ENCODE measurements at regions not wholly inside any gene's neighbourhood (a gene's known extent, or its start where the extent isn't known, plus 50 kb on each side); places are given as distances from the start of the nearest gene placed in this dataset.

DNA sequence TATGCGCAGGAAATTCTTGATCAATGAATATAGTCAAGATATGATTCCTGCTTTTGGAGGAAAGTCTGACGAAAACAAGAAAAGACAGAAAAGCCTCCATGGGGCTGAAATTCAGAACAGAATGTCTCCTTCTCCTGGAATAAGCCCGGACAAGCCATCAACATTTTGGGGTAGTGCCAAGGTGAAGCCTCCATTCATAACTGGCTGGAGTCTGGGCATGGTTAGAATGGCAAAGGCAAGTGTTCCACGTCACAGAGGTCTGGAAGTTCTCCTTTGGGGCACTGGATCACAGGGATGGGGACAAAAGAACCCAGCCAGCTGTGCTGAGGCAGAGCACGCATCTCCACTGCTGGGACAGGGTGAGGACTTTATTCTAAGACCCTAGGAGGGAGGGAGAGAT, 505.7 kb downstream of the CMPK2 start:
- no peak for DNase-seq

DNA sequence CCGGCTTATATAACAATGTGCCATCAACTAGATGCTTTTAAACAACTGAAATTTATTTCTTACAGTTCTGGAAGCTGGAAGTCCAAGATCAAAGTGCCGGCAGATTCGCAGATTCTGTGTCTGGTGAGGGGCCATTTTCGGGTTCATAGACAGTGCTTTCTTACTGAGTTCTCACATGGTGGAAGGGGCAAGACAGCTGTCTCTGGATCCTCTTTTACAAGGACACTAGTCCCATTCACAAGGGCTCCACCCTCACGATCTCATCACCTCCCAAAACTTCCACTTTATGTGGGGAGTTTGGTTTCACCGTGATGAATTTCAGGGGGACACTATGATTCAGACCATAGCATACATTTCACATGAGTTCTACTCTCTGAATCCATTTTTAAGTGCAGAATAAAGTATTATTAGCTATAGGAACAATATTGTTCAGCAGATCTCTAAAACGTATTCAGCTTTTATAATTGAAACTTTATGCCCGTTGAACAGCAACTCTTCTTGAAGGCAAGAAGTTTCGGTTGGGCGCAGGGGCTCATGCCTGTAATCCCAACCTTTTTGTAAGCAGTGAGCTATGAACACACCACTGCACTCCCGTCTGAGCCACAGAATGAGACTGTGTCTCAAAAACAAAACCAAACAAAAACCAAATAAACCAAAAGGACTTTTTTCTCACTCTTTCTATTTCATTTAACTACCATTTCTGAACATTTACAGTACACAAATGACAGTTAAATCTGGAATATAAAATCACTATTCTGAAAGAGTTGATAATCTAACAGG, 502.8 kb downstream of the CMPK2 start:
- no peak for DNase-seq

DNA sequence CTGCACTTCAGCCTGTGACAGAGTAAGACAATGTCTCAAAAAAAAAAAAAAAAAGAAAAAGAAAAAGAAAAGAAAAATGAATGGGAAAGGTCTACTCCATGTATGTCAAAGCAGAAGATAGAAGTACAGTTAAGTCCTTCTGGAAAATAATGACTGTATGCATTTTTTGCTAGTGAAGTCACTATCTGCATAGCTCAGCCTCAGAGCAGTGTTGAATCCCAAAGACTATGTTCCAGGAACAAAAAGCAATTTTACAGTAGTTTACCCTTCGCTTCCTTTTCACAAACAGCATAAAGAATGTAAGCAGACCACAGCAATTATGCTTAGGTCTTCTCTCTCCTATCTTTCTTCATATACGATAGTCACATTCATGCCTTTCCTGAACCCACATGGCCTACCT, 497.4 kb downstream of the CMPK2 start:
- DNase-seq, result no peak

DNA sequence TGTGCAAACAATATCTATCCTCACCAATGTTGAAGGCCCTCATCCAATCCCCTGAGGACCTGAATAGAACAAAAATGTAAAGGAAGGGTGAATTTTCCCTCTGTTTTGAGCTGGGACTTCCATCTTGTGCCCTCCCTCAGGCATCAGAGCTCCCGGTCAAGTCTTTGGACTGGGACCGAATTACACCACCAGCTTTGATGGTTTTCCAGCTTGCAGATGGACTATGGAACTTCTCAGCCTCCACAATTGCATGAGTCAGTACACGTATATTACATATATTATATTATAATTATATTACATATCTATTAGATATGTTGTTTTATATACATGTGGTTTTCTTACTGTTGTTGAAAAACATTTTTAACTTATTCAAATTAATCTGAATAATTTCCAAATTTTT, 496.4 kb downstream of the CMPK2 start:
- no peak for DNase-seq

DNA sequence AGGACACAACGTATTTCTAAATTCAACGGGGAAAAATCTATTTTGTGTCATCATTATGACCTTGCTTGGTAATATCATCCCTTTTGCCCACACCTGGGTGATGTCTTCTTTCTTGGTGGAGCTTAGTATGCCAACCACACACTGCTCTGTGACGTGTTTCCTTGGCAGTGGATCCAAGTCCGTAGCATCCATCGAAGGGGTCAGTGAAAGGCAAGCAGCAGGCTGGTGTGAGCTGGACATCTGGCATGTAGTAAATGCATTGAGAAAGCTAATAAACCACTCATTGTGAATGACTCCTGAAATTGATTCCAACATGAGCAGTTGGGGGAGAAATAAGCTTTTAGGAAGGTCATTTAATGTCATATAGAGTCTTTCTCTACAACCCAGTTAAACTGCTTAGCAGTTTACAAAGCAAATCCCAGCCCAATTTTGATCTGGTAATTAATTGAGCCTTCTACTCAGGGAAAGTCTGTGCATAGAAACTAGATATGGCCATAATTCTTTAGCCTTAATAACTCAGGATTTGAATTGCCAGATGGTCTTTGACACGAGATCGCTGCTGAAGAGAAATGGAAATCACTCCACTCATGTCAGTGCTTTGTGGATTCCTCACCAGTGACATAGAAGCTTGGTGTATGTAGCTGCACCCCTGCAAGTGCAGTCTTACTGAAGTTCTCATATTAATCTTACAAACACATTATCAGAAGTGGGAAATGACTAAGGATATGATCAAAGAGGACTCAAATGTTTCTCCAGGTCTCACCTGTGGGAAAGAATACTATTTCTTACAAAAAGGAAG, 494.8 kb downstream of the CMPK2 start:
- DNase-seq, result no peak

DNA sequence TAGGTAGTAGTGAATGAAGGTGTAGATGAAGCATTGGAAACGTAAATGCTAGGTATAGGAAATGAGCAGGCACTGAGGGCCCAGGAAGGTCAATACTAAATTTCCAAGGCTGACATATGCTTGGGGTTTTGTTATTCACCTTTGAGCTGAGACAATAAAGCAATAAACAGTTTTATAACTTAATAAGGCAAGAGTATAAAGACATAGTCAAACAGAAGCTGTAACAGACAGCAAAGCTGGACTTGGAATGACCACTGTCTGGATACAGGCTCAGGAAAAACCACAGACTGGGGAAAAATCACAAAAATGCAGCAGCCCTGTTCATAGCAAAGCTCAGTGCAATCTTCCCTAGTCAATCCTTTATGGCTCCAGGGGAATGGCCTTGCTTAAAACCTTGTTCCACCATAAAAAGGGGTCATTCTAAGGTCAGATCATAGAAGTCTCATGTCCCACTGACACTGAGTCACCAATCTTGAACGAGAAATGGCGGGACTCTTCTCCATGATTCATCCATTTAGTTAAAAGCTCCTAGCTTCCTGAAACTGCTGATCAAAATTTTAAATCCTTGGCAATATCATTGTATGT, 493.3 kb downstream of the CMPK2 start:
- no peak for DNase-seq

DNA sequence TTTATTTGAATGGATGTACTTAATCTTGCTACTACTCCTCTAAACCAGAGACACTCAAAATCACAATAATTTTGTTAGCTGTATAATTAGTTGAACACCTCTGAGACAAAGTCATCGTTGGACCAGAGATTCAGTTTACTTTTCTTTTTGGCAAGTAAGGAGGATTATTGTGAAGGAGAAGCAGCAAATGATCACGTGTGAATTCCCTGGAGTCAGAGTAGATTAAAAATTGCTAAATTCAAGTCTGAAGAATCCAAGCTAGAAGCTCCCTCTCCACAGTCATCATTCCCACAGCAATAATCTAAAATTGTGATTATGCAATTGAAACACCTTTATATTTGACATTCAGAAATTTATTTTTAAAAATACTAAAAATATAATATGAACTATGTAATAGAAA, 484.4 kb downstream of the CMPK2 start:
- DNase-seq, result no peak

DNA sequence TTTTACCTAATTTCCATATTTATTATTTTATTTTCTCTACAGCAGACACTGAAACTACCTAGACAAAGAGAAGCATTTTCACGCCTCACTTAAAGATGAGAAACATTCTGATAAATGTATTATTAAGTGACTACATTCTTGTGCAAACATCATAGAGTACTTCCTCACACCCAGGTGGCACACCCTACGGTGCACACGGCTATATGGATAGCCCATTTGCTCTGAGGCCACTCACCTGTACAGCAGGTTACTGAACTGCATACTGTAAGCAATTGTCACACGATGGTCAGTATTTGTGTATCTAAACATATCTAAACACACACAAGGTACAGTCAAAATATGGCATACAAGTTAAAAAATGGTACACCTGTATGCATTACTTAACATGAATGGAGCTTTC, 481.4 kb downstream of the CMPK2 start:
- DNase-seq, result no peak

DNA sequence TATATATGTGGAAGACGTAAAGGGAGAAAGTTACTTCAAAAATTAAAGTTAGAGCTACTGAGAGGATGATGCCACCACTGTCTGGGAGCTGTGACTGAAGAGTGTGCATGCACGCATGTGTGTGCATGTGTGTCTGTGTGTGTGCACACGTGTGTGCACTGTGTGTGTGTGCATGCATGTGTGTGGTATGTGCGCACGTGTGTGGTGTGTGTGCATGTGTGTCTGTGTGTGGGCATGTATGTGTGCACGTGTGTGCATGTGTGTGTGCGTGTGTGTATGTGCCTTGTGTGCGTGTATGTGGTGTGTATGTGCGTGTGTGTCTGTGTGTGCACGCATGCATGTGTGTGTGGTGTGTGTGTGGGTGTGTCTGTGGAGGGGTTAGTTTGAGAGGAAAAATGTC, 473.4 kb downstream of the CMPK2 start:
- DNase-seq, result no peak

DNA sequence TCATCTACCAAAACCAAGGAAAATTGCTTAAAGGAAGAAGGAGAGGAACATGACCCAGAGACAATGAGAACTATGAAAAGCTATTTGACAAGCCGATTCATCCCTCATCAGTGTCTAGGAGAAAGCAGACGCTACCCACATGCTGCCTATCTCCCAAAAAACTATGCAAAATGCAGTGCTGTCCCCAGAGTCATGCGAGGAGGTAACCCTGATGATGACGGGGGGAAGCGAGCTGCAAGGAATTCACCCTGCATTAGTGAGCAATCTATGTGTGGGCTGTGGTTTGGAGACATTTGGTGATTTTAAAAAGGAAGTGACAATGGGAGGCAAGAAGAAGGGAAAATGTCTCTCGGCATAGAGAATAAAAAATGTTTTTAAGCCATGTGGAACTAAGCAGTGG, 472.7 kb downstream of the CMPK2 start:
- DNase-seq, result no peak

DNA sequence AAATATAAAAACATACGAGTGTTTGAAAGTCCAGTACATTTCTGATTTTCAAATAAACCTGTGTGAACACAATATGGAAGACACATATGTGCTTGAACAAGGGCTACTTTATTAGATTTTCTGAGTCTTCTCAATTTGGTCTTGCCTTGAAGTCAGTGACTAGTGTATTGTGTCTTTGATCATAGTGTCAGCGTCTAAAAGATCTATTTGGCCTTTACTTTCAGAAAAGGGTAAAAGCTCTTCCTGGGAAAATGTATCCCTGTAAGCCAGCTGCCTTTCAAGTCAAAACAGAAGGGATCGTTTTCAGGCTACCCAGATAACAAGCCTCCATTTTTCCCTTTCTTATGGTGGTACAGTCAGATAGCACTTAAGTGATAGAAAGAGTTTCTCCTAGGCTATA, 471.9 kb downstream of the CMPK2 start:
- no peak for DNase-seq

DNA sequence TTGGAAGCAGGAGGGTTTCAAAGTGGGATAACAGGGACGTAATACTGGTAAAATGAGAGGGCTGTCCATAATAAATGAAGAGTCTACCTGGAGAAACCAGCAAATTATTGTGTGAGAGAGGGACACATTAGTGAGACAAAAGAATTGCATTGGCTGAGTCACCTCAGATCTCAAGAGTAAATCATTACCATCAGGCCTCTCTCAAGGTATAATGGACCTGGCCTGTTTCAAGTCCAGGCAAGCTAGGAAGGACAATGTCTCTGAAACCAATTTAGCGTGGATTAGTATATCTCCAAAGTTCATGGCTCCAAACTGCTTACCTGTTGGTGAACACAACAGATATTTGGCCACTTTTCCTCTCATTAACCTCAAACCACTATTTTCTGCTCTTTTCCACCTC, 471.4 kb downstream of the CMPK2 start:
- no peak for DNase-seq

DNA sequence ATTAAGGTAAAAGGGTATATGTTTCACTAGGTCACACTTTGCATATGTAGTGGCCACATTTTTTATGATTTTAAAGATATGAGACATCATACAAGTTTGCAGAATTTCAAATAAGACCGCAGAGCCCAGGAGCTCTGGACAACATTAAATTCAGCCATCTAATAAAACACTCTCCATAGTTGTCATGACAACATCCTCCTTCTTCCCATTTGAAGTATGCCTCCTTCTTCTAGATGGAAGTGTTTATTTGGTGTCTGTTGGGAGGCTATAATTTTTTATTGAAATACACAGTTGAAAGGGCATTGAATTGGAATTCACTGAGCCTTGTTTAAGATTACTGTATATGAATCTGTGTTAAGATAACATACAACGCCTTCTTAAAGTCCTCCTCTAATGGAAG, 467.3 kb downstream of the CMPK2 start:
- no peak for DNase-seq

DNA sequence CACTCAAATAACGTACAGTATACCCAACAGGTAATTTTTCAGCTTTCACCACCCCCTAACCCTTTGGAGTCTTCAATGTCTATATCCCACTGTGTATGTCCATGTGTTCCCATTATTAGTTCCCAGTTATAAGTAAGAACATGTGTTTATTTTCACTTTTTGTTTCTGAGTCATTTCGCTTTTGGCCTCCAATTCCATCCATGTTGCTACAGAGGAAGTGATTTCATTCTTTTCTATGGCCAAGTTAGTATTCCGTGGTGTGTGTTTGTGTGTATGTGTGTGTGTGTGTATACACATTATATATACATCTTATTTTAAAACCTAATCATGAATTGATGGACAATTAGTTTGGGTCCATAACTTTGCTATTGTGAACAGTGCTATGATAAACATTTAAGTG, 464.4 kb downstream of the CMPK2 start:
- DNase-seq, result no peak

DNA sequence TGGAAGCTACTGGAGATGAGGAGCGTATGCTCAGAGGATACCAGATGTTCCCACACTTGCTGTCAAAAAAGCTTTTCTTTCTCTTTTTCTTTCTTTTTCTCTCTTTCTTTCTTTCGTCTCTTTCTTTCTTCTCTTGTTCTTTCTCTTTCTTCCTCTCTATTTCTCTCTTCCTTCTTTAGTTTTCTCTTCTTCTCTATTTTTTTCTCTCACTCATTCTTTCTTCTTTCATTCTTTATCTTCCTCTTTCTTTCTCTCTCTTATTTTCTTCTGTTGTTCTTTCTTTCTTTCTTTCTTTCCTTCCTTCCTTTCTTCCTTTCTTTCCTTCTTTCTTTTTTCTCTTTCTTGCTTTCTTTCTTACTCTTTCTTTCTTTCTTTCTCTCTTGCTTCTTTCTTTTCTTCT, 457.6 kb downstream of the CMPK2 start:
- no peak for DNase-seq

DNA sequence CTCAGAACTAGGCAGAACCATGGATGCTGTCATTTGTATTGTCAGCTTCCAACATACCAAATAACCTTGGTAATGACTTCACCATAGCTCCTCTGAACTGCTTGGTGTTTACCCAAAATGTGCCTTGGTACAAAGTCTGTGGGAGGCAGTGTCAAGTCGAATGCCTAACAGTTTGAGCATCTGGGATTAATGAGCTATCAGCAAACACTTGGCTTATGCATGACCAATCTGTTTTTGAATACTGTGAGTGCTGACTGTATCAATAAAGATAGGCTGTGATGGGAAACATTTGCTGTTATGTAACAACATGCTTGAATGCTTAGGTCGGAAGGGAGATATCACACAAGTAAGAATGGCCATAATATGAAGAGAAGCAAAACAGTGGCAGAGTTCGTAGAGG, 455.4 kb downstream of the CMPK2 start:
- DNase-seq, result no peak

DNA sequence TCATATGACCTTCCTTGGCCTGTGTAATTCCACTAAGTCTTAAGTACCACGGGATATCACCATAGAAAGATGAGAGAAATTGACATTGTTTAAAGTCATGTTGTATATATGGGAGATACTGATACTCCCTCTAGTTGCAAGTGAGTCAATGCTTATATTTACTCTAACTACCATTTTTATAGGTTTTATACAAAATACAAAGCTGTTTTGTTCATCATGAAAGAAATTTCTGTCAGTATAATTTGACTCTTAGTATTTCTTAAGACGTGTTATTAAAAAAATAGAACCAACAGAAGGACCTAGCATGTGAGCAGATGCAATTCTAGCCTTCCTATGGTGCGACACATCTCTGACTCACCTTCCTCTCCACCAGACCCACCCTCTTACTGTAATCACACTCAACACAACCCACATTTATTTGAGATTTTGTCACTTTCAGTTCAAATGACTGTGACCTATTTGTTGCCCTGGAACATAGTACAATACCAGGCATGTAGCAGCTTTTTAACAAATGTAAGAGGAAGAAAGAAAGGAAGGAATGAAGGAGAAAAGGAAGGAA, 453.1 kb downstream of the CMPK2 start:
- no peak for DNase-seq

DNA sequence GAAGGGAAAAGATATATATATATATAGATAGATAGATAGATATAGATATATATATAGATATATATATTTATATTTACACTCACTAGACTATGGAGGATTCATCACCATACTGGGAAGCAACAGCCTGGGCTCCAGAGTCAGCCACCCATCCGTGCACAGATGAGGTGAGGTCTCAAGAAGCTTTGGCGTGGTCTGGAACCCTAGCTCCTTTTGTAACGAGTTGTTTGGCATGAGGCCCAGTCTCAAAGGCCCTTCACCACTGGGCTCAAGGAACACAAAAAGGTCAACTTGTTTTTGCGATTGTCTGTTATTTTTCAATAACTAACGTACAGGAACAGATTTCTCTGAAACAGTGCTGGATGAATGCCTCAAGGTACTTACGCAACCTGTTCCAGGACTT, 448.7 kb downstream of the CMPK2 start:
- DNase-seq, result no peak

DNA sequence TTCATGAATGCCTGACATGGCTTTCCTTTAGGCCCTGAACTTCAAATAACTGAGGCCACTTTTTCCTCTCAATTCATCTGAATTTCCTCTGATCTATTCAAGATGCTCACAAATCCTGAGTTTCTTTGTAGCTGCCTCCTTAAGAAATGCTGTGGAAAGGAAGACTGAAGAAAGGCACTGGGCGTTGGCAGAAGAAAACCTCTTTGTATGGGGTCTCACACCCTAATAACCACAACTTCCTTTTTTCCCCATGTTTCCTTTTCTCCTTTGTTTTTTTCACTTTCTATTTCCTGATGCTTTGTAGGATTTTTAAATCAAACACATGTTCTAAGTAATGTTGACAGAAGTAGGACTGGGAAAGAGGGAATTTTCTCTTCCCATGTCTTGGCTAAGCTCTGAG, 447.4 kb downstream of the CMPK2 start:
- no peak for DNase-seq

DNA sequence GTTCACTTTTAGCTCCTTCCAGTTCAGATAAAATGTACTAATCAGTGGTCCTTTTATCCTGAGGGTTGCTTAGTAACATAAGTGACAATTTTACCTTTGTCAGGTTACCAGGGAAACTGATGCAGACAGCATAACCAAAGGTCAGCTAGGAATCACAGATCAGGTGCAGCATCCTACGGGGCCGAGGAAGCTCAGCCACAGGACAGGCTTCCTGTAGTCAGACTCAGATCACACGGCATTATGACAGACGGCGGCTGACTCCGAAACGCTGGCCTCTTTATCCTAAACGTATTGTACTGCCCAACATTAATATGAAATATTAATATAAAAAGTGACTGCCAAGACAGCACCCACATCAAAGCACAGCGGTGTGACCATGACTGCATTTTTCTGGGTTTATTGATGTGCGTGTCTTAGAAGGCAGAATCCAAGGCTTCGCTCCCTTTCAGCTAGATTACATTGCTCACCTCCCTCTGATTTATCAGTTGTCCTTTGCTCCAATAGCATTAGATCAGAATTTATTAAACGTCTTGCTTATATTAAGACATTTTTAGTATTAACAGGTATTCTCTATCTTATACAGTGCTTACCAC, 444.5 kb downstream of the CMPK2 start:
- no peak for DNase-seq

DNA sequence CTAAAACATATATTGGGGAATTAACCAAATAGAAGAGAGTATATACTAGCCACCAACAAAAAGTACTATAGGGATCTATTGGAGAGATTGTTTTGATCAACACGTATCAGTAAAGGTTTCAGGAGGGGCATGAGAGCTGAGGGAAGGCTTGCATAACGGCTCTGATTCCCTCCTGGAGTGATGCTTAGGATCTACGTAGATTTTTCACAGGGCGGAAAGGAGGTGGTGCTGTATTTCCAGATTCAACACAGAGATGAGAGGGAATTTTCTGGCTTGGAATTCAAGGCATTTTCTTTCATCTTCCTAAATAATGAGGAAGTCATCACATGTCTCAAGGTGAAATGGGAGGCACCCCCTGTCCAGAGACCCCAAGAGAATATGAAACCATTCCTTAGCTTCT, 443.8 kb downstream of the CMPK2 start:
- DNase-seq, result no peak

DNA sequence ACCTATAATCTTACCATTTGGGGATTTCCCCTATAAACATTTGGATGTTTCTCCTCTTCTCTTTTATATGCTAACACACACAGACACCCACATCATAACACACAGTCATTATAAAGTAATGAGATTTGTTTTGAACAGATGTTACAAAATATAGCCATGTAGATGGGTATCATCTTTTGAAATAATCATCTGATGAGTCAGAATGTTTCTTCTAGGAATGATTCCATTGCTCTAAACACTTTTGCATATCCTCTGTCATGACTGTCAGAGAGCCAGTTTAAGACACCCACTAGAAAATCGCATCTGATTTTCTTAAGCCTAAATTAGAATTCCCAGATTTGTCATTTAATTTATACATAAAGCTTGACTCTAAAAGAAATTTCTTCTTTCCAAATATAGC, 442.6 kb downstream of the CMPK2 start:
- DNase-seq, result no peak

DNA sequence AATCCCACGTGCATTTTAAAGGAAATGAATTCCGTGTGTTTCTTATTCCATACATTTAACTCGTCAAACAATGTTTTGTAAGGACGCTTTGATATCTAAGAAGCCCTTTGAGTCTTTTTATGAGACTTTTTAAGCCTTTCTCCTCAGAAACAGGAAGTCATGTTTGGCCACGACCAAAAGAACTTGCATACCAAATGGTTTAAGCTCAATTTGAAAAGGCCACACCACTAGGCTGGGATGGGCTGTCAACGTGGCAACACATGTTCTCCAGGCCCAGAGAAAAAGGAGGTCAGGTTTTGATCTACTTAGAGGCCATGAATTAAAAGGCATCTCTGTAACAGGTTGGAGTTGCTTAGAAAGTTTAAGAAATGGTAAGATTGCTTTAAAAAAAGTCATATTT, 441.8 kb downstream of the CMPK2 start:
- no peak for DNase-seq

DNA sequence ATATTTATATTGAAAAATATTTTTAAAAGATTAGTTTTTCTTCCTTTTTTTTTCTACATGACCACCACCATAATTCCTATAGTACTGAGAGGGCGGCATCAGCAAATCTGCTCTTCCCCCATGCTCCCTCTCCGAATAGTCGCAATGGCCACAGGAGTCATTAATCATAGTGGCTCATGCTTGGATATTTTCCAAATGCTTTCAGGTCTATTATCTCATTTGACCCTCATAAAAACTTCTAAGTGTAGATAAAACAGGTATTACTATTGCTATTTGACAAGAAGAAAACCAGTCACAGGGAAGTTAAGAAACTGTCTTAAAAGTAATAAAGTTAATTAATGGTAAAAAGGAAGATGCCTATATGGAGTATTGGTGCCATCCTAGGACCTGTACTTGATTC, 440.7 kb downstream of the CMPK2 start:
- DNase-seq, result no peak

Data from kidney glomerular epithelial cell (primary cell).